ENCODE measurements at regions not wholly inside any gene's neighbourhood (a gene's known extent, or its start where the extent isn't known, plus 50 kb on each side); places are given as distances from the start of the nearest gene placed in this dataset.

GRCh38 chr11:106503901-106504300 is 426.4 kb downstream of the AASDHPPT start:
- no peak for TF ChIP-seq NR2C2 (CRISPR knock-in tag; IDR thresholded peaks at IDR 0.05; ENCODE audit: borderline replicate concordance)
- TF ChIP-seq NR1H2 (CRISPR knock-in tag; IDR thresholded peaks at IDR 0.05; ENCODE audit: borderline replicate concordance, low read depth) = no peak
- TF ChIP-seq CTCF (CRISPR knock-in tag; IDR thresholded peaks at IDR 0.05) = no peak
- TF ChIP-seq ZFX (CRISPR knock-in tag; IDR thresholded peaks at IDR 0.05; ENCODE audit: low read depth) = no peak
- no peak for TF ChIP-seq EZH2 (conservative IDR thresholded peaks at IDR 0.05; ENCODE audit: low read depth, low read length)
